Activated CD8-positive, alpha-beta memory T cell treated with anti-CD3 and anti-CD28 coated beads for 36 hours (primary cell): ENCODE measurements at regions not wholly inside any gene's neighbourhood (a gene's known extent, or its start where the extent isn't known, plus 50 kb on each side); places are given as distances from the start of the nearest gene placed in this dataset.
"Not testable (repeated sequence)": the region's sequence is repeated elsewhere in the genome, so short reads cannot be mapped to it uniquely, and the experiment has no call there.

ENCODE experiments used
- CTCF ChIA-PET: fragments of 350-600 bp; sonication (Branson Sonifier 250); formaldehyde crosslinking; loops from one replicate; lab custom pipeline; 2021; ENCODE audit warnings: antibody characterized with exemption; lab: Charles Lee
- POLR2A ChIA-PET: fragments of 350-600 bp; sonication (Branson Sonifier 250); formaldehyde crosslinking; loops from one replicate; lab custom pipeline; 2021; ENCODE audit warnings: antibody characterized with exemption; lab: Charles Lee

- ChIA-PET CTCF (no interaction called here), POLR2A (no interaction called here)
Measured at GRCh38 chr2:226320076-226320948, 479.3 kb downstream of the IRS1 start.

DNA sequence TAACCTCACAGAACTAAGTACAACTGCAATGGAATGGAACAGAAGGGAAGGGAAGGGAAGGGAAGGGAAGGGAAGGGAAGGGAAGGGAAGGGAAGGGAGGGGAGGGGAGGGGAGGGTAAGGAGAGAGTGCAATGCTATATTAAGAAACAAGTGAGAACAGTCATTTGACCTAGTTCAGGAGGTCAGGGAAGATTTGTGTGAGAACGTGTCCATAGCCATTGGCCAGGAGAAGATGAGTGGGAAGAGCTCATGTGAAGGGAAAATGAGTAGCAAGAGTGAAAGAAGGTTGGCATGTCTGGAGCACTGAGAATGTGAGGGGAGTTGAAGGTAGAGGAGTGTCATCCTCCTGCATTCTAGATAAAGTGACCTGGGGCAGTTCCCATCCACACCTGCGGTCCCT, 481.6 kb downstream of the IRS1 start:
- POLR2A ChIA-PET: no interaction called here

GRCh38 chr2:226313060-226313459, 486.6 kb downstream of the IRS1 start:
- ChIA-PET CTCF (no interaction called here), POLR2A (no interaction called here)

More for the DNA sequence above, 481.6 kb downstream of the IRS1 start:
- CTCF ChIA-PET: interaction anchor here (0.7 kb wide), 1 partner anchor 139 kb away, joined by 3 read pairs; no protein-coding TSS in a partner anchor

DNA sequence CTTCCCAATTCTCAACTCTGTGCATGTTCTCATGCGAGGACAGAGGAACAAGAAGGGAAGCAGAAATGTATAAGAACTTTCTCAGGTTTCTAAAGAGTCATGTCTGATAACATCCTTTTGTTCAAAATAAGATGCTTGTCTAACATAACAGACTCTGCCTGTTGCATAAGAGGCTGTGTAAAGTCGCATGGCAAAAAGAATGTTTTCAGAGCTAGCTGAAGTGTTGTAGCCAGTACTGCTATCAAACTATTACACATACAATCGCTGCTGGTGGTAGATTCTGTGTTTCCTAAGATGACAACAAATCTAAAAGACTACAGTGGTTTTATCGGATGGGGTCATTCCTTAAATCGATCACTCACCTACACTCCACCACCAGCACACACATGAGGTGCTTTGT, 487.5 kb downstream of the IRS1 start:
- POLR2A ChIA-PET: no interaction called here

DNA sequence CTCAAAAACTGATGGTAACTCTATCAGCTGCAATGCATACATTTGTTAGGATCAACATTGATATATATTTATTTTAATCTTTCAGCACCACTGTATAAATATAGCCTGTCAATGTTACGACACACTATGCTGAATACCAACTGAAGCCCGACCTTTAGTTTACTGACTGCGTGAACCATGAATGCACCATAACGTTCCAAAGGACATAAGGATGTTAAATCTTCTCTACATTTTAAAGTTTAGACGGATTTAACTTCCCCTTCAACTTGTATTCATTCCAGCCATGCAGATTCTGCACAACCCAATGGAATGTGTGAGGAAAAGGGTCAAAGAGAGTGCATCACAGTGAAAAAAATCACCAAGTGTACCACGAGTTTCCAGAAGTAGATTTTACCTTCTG, 489.5 kb downstream of the IRS1 start:
- POLR2A ChIA-PET: no interaction called here
- CTCF ChIA-PET: no interaction called here

More for the DNA sequence above, 487.5 kb downstream of the IRS1 start:
- CTCF ChIA-PET: no interaction called here

- CTCF ChIA-PET: no interaction called here
- POLR2A ChIA-PET: no interaction called here
Measured at GRCh38 chr2:226308986-226309385, 490.6 kb downstream of the IRS1 start.

- CTCF ChIA-PET: no interaction called here
- POLR2A ChIA-PET: no interaction called here
Measured at GRCh38 chr2:226308323-226308680, 491.3 kb downstream of the IRS1 start.

GRCh38 chr2:226307487-226308322, 491.9 kb downstream of the IRS1 start:
- POLR2A ChIA-PET: no interaction called here
- CTCF ChIA-PET: interaction anchor here (0.6 kb wide), 1 partner anchor 150 kb away, joined by 3 read pairs; no protein-coding TSS in a partner anchor

GRCh38 chr2:226306969-226307368, 492.7 kb downstream of the IRS1 start:
- CTCF ChIA-PET: interaction anchor here (0.6 kb wide), 1 partner anchor 150 kb away, joined by 3 read pairs; no protein-coding TSS in a partner anchor
- POLR2A ChIA-PET: no interaction called here

DNA sequence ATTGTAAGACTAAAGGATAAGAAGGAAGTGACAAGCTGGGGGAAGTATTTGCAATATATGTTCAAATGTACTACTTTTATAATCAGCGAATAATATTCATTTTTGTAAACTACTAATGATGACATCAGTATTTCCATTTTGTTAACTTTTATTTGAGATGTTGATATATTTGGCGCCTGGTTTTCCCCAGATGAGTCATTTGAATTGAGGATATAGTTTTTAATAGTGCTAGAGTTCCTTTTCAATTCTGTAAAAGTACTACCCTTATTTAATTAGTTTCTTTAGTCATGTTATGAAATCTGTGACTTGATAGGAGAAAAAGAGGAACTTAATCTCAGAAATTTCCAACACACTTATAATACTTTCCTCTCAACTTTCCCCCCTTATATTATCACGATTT, 495.3 kb downstream of the IRS1 start:
- ChIA-PET CTCF (no interaction called here), POLR2A (no interaction called here)

DNA sequence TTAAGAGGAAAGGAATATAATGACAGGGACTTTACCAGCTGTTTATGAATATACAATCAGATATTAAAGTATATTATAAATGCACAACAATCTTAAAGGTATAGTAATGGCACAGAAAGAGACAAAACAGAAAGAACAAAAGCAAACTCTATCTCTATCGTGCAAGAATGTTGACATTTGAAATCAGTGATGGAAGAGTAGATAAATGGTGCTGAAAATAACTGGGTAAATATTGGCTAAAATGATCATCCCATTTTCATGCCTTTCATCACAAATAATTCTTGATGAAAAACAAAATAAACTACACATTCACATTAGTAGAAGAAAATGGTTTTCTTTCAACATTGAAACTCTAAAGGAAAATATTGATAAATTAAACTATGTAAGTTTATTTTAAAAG, 495.9 kb downstream of the IRS1 start:
- ChIA-PET CTCF (no interaction called here), POLR2A (no interaction called here)

DNA sequence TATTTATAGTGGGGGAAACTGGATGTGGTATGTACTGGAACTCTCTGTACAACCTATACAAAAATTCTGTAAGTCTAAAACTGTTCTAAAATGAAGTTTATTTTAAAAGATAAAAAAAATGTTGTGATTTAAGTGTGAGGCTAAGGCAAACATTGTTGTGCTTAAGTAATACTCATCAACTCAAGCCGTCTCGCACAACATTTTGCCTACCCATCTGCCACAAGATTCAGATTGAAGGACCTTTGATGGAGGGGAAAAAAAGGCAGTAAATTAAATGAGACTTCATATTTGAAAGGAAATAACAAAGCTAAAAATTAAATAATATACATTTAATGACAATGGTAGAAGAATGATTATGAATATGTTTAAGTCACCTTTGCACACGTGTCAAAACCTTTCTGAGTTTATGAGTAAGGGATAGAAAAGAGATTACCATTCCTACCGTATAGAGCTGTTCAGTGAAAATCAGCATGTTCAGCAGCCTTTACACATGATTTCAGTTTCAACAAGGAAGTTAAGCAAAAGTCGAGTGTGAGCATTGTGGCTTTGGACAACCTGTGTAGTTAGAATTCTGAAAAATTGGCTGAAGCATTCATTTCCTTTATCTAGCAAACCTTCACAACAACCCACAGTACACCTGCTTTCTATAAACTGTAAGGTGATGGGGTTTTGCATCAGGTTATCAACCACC, 499.3 kb downstream of the IRS1 start:
- CTCF ChIA-PET: no interaction called here
- POLR2A ChIA-PET: interaction anchor here (0.6 kb wide), 1 partner anchor 35 kb away, joined by 3 read pairs; no protein-coding TSS in a partner anchor

DNA sequence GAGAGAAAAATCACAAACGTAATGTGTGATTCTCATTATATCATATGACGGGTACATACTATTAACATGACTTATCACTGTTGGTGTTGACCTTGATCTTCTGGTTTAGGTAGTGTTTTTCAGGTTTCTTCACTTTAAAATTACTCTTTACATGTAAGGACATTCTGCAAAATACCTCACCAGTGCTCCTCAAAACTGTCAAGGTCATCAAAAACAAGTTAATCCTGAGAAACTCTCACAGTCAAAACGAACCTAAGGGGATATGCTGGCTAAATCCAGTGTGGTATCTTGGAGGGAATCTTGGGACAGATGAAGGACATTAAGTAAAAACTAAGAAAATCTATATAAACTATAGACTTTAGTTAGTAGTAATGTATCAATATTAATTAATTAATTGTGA, 499.8 kb downstream of the IRS1 start:
- POLR2A ChIA-PET: no interaction called here
- CTCF ChIA-PET: no interaction called here

DNA sequence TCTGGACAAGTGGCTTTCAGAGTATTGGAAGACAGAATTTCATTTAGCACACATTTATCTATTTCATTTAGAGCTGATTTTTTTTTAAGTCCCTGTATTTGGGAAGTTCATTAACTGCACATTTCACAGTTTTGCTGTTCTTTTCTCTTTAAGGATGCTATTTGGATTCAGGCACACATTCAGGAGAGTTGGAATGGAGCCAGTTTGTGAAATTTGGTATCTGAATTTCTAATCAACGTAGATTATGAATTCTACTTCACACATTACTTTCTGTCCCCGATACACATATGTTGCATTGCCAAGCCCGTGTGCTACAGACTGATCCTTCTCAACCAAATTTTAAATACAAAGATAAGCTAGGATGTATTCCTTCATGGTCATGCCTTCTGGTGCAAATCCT, 503.9 kb downstream of the IRS1 start:
- ChIA-PET CTCF (no interaction called here), POLR2A (no interaction called here)

DNA sequence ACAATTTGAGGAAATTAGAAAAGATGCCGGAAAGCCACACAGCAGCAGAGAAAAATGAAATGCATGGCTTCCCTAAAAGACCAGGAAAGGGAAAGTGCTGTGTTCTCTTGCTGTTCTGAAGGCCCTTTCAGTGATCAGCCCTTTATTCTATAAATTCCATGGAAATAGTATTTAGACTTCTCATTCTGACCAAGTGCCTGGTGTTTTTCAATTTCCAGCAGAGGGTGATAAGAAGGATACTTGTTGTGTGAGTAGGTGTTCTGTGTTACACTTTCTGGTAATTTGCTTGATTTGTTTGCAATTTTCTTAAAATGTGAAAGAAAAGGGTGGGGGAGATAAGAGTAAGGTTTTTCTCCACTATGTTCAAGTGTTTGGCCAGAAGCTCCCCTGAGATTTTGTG, 504.5 kb downstream of the IRS1 start:
- CTCF ChIA-PET: no interaction called here
- POLR2A ChIA-PET: no interaction called here

GRCh38 chr2:226291281-226291680, 508.3 kb downstream of the IRS1 start:
- CTCF ChIA-PET, POLR2A ChIA-PET: not testable (repeated sequence)

- POLR2A ChIA-PET: no interaction called here
Measured at GRCh38 chr2:226286916-226287315, 512.7 kb downstream of the IRS1 start.

DNA sequence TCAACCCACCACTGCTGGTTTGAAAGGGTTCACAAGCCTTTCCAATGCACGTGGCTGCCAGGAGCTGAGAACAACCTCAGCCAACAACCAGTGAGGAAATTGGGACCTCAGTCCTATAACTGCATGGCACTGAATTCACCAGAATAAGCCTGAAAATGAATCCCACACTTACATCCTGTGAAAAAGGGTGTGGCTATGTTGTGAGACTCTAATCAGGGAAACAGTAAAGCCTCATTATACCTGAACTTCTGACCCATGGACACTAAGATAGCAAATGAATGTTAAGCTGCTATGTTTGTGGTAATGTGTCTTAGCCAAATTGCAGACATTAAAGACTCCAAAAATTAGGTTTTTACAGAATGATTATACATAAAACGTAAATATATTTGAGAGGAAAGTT, 515.8 kb downstream of the IRS1 start:
- CTCF ChIA-PET: no interaction called here

More at GRCh38 chr2:226286916-226287315, 512.7 kb downstream of the IRS1 start:
- CTCF ChIA-PET: no interaction called here

GRCh38 chr2:226282151-226282550, 517.5 kb downstream of the IRS1 start:
- CTCF ChIA-PET: no interaction called here
- POLR2A ChIA-PET: no interaction called here

More for the DNA sequence above, 515.8 kb downstream of the IRS1 start:
- POLR2A ChIA-PET: no interaction called here

GRCh38 chr2:226280136-226280535, 519.5 kb downstream of the IRS1 start:
- POLR2A ChIA-PET, CTCF ChIA-PET: not testable (repeated sequence)
